K562 (cell line): ENCODE measurements at regions not wholly inside any gene's neighbourhood (a gene's known extent, or its start where the extent isn't known, plus 50 kb on each side); places are given as distances from the start of the nearest gene placed in this dataset.

Experiments used
- BMI1 ChIP-seq: fragments of 150-350 bp; IDR thresholded peaks from 2 replicates; pipeline ENCODE4 v1.6.1; 2014; ENCODE audit warnings: low read length
- ELF1 ChIP-seq: fragments of 200-800 bp; sonication (Bioruptor generic); IDR thresholded peaks from 2 replicates; pipeline ENCODE4 v1.6.1; 2016; ENCODE audit warnings: missing genetic modification characterization, missing compliant biosample characterization
- HDAC3 ChIP-seq: fragments of 450-650 bp; IDR thresholded peaks from 2 replicates; pipeline ENCODE4 v1.6.1; 2018; ENCODE audit warnings: borderline replicate concordance, mild to moderate bottlenecking, moderate library complexity; ENCODE audit not compliant: partially characterized antibody
- KLF13 ChIP-seq: fragments of 450-650 bp; IDR thresholded peaks from 2 replicates; pipeline ENCODE4 v1.6.1; 2016; ENCODE audit warnings: missing genetic modification characterization, low read depth, mild to moderate bottlenecking, missing compliant biosample characterization, moderate library complexity, borderline replicate concordance
- MIER1 ChIP-seq: fragments of 450-650 bp; IDR thresholded peaks from 2 replicates; pipeline ENCODE4 v1.6.1; 2016; ENCODE audit warnings: antibody characterized with exemption, mild to moderate bottlenecking, low read depth
- NFE2L1 ChIP-seq: fragments of 450-650 bp; IDR thresholded peaks from 2 replicates; pipeline ENCODE4 v1.6.1; 2016; ENCODE audit warnings: missing genetic modification characterization, low read depth, mild to moderate bottlenecking, missing compliant biosample characterization, moderate library complexity, borderline replicate concordance
- SP1 ChIP-seq: sonication (generic); formaldehyde crosslinking; IDR thresholded peaks from 2 replicates; pipeline ENCODE4 v1.8.1; 2022; ENCODE audit warnings: mild to moderate bottlenecking, missing genetic modification reagents
- TF ChIP-seq, protein P1 (sequence below): sonication (generic); formaldehyde crosslinking; IDR thresholded peaks from 2 replicates; pipeline ENCODE4 v1.8.1; 2023; ENCODE audit warnings: mild to moderate bottlenecking, missing genetic modification reagents
- TF ChIP-seq, protein P2 (sequence below): fragments of 450-650 bp; IDR thresholded peaks from 2 replicates; pipeline ENCODE4 v1.7.0; 2016; ENCODE audit warnings: borderline replicate concordance
- TF ChIP-seq, protein P3 (sequence below): fragments of 450-650 bp; IDR thresholded peaks from 2 replicates; pipeline ENCODE4 v1.6.1; 2016; ENCODE audit warnings: low read depth

DNA sequence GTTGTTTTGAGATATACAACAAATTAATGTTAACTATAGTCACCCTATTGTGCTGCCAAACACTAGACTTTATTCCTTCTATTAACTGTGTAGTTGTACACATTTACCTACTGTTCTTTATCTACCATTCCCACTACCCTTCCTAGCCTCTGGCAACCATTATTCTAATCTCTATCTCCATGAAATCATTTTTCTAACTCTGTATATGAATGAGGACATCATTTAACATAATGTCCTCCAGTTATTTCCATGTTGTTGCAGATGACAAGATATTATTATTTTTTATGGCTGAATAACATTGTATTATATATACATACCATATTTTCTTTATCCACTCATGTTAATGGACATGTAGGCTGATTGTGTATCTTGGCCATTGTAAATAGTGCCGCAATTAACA, 366.3 kb downstream of the TBX15 start (continued):
- TF ChIP-seq, protein P1, sequence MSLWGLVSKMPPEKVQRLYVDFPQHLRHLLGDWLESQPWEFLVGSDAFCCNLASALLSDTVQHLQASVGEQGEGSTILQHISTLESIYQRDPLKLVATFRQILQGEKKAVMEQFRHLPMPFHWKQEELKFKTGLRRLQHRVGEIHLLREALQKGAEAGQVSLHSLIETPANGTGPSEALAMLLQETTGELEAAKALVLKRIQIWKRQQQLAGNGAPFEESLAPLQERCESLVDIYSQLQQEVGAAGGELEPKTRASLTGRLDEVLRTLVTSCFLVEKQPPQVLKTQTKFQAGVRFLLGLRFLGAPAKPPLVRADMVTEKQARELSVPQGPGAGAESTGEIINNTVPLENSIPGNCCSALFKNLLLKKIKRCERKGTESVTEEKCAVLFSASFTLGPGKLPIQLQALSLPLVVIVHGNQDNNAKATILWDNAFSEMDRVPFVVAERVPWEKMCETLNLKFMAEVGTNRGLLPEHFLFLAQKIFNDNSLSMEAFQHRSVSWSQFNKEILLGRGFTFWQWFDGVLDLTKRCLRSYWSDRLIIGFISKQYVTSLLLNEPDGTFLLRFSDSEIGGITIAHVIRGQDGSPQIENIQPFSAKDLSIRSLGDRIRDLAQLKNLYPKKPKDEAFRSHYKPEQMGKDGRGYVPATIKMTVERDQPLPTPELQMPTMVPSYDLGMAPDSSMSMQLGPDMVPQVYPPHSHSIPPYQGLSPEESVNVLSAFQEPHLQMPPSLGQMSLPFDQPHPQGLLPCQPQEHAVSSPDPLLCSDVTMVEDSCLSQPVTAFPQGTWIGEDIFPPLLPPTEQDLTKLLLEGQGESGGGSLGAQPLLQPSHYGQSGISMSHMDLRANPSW (CRISPR knock-in tag), result no peak
- no peak for TF ChIP-seq SP1 (CRISPR knock-in tag)
- TF ChIP-seq KLF13 (tag), result no peak
- no peak for TF ChIP-seq NFE2L1 (tag)
- TF ChIP-seq BMI1, result no peak
- TF ChIP-seq ELF1, result no peak
- TF ChIP-seq, protein P2, sequence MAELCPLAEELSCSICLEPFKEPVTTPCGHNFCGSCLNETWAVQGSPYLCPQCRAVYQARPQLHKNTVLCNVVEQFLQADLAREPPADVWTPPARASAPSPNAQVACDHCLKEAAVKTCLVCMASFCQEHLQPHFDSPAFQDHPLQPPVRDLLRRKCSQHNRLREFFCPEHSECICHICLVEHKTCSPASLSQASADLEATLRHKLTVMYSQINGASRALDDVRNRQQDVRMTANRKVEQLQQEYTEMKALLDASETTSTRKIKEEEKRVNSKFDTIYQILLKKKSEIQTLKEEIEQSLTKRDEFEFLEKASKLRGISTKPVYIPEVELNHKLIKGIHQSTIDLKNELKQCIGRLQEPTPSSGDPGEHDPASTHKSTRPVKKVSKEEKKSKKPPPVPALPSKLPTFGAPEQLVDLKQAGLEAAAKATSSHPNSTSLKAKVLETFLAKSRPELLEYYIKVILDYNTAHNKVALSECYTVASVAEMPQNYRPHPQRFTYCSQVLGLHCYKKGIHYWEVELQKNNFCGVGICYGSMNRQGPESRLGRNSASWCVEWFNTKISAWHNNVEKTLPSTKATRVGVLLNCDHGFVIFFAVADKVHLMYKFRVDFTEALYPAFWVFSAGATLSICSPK, result no peak
- no peak for TF ChIP-seq MIER1
- TF ChIP-seq, protein P3, sequence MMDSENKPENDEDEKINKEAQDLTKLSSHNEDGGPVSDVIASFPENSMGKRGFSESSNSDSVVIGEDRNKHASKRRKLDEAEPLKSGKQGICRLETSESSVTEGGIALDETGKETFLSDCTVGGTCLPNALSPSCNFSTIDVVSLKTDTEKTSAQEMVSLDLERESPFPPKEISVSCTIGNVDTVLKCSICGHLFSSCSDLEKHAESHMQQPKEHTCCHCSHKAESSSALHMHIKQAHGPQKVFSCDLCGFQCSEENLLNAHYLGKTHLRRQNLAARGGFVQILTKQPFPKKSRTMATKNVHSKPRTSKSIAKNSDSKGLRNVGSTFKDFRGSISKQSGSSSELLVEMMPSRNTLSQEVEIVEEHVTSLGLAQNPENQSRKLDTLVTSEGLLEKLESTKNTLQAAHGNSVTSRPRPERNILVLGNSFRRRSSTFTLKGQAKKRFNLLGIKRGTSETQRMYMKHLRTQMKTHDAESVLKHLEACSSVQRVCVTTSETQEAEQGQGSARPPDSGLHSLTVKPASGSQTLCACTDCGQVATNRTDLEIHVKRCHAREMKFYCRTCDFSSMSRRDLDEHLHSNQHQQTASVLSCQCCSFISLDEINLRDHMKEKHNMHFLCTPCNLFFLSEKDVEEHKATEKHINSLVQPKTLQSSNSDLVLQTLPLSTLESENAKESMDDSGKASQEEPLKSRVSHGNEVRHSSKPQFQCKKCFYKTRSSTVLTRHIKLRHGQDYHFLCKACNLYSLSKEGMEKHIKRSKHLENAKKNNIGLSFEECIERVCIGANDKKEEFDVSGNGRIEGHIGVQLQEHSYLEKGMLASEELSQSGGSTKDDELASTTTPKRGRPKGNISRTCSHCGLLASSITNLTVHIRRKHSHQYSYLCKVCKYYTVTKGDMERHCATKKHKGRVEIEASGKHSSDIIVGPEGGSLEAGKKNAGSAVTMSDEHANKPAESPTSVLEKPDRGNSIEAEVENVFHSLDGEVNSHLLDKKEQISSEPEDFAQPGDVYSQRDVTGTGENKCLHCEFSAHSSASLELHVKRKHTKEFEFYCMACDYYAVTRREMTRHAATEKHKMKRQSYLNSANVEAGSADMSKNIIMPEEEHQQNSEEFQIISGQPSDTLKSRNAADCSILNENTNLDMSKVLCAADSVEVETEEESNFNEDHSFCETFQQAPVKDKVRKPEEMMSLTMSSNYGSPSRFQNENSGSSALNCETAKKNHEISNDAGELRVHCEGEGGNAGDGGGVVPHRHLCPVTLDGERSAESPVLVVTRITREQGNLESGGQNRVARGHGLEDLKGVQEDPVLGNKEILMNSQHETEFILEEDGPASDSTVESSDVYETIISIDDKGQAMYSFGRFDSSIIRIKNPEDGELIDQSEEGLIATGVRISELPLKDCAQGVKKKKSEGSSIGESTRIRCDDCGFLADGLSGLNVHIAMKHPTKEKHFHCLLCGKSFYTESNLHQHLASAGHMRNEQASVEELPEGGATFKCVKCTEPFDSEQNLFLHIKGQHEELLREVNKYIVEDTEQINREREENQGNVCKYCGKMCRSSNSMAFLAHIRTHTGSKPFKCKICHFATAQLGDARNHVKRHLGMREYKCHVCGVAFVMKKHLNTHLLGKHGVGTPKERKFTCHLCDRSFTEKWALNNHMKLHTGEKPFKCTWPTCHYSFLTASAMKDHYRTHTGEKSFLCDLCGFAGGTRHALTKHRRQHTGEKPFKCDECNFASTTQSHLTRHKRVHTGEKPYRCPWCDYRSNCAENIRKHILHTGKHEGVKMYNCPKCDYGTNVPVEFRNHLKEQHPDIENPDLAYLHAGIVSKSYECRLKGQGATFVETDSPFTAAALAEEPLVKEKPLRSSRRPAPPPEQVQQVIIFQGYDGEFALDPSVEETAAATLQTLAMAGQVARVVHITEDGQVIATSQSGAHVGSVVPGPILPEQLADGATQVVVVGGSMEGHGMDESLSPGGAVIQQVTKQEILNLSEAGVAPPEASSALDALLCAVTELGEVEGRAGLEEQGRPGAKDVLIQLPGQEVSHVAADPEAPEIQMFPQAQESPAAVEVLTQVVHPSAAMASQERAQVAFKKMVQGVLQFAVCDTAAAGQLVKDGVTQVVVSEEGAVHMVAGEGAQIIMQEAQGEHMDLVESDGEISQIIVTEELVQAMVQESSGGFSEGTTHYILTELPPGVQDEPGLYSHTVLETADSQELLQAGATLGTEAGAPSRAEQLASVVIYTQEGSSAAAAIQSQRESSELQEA, result no peak
- no peak for TF ChIP-seq HDAC3
- TF ChIP-seq, all 486 proteins: peak for 0
